ENCODE measurements at regions not wholly inside any gene's neighbourhood (a gene's known extent, or its start where the extent isn't known, plus 50 kb on each side); places are given as distances from the start of the nearest gene placed in this dataset.

DNA sequence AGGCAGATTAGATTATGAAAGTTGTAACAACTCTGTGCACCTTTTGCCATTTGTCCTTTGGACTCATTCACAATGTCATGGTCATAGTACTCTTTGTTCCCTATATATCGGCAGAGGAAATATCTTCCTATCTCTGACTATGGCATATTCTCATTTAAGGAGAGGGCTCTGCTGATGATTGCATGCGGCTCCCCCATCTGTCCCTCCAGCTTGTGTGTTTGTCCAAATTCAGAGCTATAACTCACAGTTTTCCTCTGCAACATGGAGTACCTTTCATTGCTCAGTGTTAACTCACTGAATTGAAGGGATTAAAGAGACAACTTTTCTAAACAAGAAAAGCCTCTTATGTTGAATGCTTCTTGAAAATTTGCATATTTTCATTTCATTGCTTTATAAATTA, 145.5 kb downstream of the OTUD1 start (continued):
- no peak for TF ChIP-seq JUN (IDR thresholded peaks at IDR 0.05; ENCODE audit: low read depth, low read length)
- TF ChIP-seq MAFK (IDR thresholded peaks at IDR 0.05; ENCODE audit: low read depth, low read length): no peak
- TF ChIP-seq, protein P1, sequence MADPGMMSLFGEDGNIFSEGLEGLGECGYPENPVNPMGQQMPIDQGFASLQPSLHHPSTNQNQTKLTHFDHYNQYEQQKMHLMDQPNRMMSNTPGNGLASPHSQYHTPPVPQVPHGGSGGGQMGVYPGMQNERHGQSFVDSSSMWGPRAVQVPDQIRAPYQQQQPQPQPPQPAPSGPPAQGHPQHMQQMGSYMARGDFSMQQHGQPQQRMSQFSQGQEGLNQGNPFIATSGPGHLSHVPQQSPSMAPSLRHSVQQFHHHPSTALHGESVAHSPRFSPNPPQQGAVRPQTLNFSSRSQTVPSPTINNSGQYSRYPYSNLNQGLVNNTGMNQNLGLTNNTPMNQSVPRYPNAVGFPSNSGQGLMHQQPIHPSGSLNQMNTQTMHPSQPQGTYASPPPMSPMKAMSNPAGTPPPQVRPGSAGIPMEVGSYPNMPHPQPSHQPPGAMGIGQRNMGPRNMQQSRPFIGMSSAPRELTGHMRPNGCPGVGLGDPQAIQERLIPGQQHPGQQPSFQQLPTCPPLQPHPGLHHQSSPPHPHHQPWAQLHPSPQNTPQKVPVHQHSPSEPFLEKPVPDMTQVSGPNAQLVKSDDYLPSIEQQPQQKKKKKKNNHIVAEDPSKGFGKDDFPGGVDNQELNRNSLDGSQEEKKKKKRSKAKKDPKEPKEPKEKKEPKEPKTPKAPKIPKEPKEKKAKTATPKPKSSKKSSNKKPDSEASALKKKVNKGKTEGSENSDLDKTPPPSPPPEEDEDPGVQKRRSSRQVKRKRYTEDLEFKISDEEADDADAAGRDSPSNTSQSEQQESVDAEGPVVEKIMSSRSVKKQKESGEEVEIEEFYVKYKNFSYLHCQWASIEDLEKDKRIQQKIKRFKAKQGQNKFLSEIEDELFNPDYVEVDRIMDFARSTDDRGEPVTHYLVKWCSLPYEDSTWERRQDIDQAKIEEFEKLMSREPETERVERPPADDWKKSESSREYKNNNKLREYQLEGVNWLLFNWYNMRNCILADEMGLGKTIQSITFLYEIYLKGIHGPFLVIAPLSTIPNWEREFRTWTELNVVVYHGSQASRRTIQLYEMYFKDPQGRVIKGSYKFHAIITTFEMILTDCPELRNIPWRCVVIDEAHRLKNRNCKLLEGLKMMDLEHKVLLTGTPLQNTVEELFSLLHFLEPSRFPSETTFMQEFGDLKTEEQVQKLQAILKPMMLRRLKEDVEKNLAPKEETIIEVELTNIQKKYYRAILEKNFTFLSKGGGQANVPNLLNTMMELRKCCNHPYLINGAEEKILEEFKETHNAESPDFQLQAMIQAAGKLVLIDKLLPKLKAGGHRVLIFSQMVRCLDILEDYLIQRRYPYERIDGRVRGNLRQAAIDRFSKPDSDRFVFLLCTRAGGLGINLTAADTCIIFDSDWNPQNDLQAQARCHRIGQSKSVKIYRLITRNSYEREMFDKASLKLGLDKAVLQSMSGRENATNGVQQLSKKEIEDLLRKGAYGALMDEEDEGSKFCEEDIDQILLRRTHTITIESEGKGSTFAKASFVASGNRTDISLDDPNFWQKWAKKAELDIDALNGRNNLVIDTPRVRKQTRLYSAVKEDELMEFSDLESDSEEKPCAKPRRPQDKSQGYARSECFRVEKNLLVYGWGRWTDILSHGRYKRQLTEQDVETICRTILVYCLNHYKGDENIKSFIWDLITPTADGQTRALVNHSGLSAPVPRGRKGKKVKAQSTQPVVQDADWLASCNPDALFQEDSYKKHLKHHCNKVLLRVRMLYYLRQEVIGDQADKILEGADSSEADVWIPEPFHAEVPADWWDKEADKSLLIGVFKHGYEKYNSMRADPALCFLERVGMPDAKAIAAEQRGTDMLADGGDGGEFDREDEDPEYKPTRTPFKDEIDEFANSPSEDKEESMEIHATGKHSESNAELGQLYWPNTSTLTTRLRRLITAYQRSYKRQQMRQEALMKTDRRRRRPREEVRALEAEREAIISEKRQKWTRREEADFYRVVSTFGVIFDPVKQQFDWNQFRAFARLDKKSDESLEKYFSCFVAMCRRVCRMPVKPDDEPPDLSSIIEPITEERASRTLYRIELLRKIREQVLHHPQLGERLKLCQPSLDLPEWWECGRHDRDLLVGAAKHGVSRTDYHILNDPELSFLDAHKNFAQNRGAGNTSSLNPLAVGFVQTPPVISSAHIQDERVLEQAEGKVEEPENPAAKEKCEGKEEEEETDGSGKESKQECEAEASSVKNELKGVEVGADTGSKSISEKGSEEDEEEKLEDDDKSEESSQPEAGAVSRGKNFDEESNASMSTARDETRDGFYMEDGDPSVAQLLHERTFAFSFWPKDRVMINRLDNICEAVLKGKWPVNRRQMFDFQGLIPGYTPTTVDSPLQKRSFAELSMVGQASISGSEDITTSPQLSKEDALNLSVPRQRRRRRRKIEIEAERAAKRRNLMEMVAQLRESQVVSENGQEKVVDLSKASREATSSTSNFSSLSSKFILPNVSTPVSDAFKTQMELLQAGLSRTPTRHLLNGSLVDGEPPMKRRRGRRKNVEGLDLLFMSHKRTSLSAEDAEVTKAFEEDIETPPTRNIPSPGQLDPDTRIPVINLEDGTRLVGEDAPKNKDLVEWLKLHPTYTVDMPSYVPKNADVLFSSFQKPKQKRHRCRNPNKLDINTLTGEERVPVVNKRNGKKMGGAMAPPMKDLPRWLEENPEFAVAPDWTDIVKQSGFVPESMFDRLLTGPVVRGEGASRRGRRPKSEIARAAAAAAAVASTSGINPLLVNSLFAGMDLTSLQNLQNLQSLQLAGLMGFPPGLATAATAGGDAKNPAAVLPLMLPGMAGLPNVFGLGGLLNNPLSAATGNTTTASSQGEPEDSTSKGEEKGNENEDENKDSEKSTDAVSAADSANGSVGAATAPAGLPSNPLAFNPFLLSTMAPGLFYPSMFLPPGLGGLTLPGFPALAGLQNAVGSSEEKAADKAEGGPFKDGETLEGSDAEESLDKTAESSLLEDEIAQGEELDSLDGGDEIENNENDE (IDR thresholded peaks at IDR 0.05; ENCODE audit: insufficient replicate concordance, low read length): no peak
- no peak for TF ChIP-seq KDM4A (IDR thresholded peaks at IDR 0.05; ENCODE audit: low read depth, low read length, severe bottlenecking)
